Left ventricle myocardium superior (tissue), 1 donor: ENCODE measurements at regions not wholly inside any gene's neighbourhood (a gene's known extent, or its start where the extent isn't known, plus 50 kb on each side); places are given as distances from the start of the nearest gene placed in this dataset.
A peak's percentile ranks its signal among the peaks of the same experiment; 100 is the strongest.
"Not testable (repeated sequence)": the region's sequence is repeated elsewhere in the genome, so short reads cannot be mapped to it uniquely, and the experiment has no call there.

ENCODE experiments used
- ATAC-seq: fragments of 200-7000 bp; cut with Tn5 transposase; one replicate; pipeline ENCODE4 v1.9.1; 2020; ENCODE audit warnings: mild to moderate bottlenecking, moderate library complexity
- DNase-seq: peaks from one replicate; pipeline ENCODE4 v3.0.0-alpha.2; 2020
- intact Hi-C: fragments of 100-400 bp; cut with micrococcal nuclease; formaldehyde crosslinking; loops from one replicate; pipeline ENCODE4 v1.11.0; 2022
- donor health status: DM: no; HTN: yes; CAD: no; lungs with severe emphysema.

DNA sequence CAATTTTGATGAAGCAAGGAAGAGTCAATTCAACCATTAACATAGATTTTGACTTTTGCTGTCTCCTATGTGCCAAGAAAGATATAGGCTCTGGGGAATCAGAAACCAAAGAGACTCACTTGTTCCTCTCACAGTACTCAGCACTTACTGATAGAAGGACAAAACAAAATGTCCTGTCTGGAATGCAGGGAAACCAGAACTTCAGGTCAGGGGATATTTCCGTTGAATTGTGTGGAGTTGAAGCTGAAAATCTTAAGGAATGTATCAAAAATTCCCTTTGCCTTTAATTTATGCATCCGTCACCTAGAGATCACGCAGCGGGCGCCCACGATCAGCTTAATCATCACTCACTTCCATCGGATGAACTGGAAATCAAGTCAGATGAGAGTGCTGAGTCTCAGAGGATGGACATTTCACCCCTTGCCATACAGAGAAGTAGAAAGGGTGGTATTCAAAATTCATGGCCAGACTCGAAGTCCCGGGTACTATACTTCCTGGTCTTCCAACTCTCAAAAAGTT lies 63.2 kb upstream of the ALDH3B2 start:
- not testable (repeated sequence) for DNase-seq

DNA sequence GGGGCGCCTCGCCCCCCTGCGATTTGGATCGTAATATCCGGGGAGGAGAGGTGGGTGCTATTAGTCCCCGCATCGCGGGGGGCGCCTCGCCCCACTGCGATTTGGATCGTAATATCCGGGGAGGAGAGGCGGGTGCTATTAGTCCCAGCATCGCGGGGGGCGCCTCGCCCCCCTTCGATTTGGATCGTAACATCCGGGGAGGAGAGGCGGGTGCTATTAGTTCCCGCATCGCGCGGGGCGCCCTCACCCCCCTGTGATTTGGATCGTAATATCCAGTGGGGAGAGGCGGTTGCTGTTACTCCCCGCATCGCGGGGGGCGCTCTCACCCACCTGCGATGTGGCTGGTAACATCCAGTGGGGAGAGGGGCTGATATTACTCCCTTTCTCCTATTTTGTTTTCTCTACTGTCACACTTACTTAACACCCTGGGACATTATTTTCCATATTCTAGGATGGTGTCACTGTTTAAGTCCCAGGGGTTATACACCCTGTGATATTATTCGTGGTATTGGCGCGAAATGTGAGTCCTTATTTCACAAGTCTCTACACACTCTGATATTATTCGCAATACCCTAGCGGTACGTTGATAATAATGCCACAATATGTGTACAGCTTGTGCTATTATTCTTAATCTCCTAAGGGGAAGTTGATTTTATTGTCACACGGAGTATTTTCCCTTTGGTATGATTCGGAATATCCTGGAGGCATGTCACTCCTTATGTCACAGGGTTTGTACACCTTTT lies 57.8 kb upstream of the ALDH3B2 start:
- ATAC-seq (no peak), DNase-seq (peak; percentile 35)
- intact Hi-C loops: no loop called here

More for the DNA sequence above, 63.2 kb upstream of the ALDH3B2 start:
- intact Hi-C loops, ATAC-seq: not testable (repeated sequence)

DNA sequence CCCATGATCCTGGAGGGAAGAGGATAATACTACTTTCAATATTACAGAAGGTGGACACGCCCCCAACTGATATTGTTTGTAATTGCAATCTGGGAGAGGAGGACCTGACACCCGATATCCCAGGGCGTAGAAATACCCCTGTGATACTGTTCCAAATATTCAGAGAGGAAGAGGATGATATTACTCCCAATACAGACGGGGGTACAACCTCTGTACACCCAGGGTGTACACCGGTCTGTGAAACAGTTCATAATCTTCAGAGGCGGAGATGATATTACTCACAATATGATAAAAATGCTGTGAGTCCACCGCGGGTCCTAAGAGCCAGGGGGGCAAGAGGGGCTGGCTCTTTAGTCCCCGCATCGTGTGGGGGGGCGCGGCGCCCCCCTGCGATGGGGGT lies 57.2 kb upstream of the ALDH3B2 start:
- ATAC-seq (no peak), DNase-seq (no peak)
- intact Hi-C loops: no loop called here

GRCh38 chr11:67728163-67728571 lies 53.7 kb upstream of the ALDH3B2 start:
- intact Hi-C loops, ATAC-seq: not testable (repeated sequence)

GRCh38 chr11:67727066-67728040 lies 52.9 kb upstream of the ALDH3B2 start:
- intact Hi-C loops, DNase-seq, ATAC-seq: not testable (repeated sequence)

More at GRCh38 chr11:67728163-67728571, 53.7 kb upstream of the ALDH3B2 start:
- not testable (repeated sequence) for DNase-seq
